ENCODE measurements at regions not wholly inside any gene's neighbourhood (a gene's known extent, or its start where the extent isn't known, plus 50 kb on each side); places are given as distances from the start of the nearest gene placed in this dataset.

- no peak for DNase-seq (ENCODE audit: low read depth in 2 of 2)
Observed at GRCh38 chr4:152021788-152022438, 261.1 kb upstream of the GATB start.

GRCh38 chr4:152020073-152020472 lies 259.3 kb upstream of the GATB start:
- no peak for DNase-seq (ENCODE audit: low read depth in 2 of 2)

- no peak for DNase-seq (ENCODE audit: low read depth in 2 of 2)
Observed at GRCh38 chr4:152016303-152016620, 255.5 kb upstream of the GATB start.

- DNase-seq (ENCODE audit: low read depth in 2 of 2): no peak
Observed at GRCh38 chr4:152015597-152016302, 254.9 kb upstream of the GATB start.

- no peak for DNase-seq (ENCODE audit: low read depth in 2 of 2)
Observed at GRCh38 chr4:152014280-152014679, 253.5 kb upstream of the GATB start.

GRCh38 chr4:152011469-152011868 lies 250.7 kb upstream of the GATB start:
- no peak for DNase-seq (ENCODE audit: low read depth in 2 of 2)

GRCh38 chr4:152010710-152011079 lies 249.9 kb upstream of the GATB start:
- no peak for DNase-seq (ENCODE audit: low read depth in 2 of 2)

GRCh38 chr4:152009983-152010709 lies 249.3 kb upstream of the GATB start:
- no peak for DNase-seq (ENCODE audit: low read depth in 2 of 2)

- DNase-seq (ENCODE audit: low read depth in 2 of 2): no peak
Observed at GRCh38 chr4:152009031-152009670, 248.3 kb upstream of the GATB start.

GRCh38 chr4:152007111-152007510 lies 246.3 kb upstream of the GATB start:
- DNase-seq (ENCODE audit: low read depth in 2 of 2): no peak

GRCh38 chr4:152004801-152005200 lies 244.0 kb upstream of the GATB start:
- DNase-seq (ENCODE audit: low read depth in 2 of 2): no peak

- no peak for DNase-seq (ENCODE audit: low read depth in 2 of 2)
Observed at GRCh38 chr4:152000518-152000917, 239.7 kb upstream of the GATB start.

GRCh38 chr4:151998723-151999122 lies 237.9 kb upstream of the GATB start:
- DNase-seq (ENCODE audit: low read depth in 2 of 2): no peak

GRCh38 chr4:151997461-151997860 lies 236.7 kb upstream of the GATB start:
- DNase-seq (ENCODE audit: low read depth in 2 of 2): no peak

- no peak for DNase-seq (ENCODE audit: low read depth in 2 of 2)
Observed at GRCh38 chr4:151994429-151994828, 233.6 kb upstream of the GATB start.

- no peak for DNase-seq (ENCODE audit: low read depth in 2 of 2)
Observed at GRCh38 chr4:151993521-151993920, 232.7 kb upstream of the GATB start.

GRCh38 chr4:151992332-151993154 lies 231.7 kb upstream of the GATB start:
- DNase-seq (ENCODE audit: low read depth in 2 of 2): no peak

- DNase-seq (ENCODE audit: low read depth in 2 of 2): no peak
Observed at GRCh38 chr4:151991884-151992167, 231.0 kb upstream of the GATB start.

GRCh38 chr4:151991001-151991883 lies 230.4 kb upstream of the GATB start:
- no peak for DNase-seq (ENCODE audit: low read depth in 2 of 2)

- DNase-seq (ENCODE audit: low read depth in 2 of 2): peak; percentile 16 to 25
Observed at GRCh38 chr4:151990201-151990600, 229.4 kb upstream of the GATB start.

- no peak for DNase-seq (ENCODE audit: low read depth in 2 of 2)
Observed at GRCh38 chr4:151988591-151988990, 227.8 kb upstream of the GATB start.
